HG02759 (cell line): ENCODE measurements at regions not wholly inside any gene's neighbourhood (a gene's known extent, or its start where the extent isn't known, plus 50 kb on each side); places are given as distances from the start of the nearest gene placed in this dataset.
A peak's percentile ranks its signal among the peaks of the same experiment; 100 is the strongest.

ENCODE experiments used
- ATAC-seq: cut with Tn5 transposase; IDR thresholded peaks from one replicate; pipeline ENCODE4 v1.9.1; 2021; ENCODE audit warnings: mild to moderate bottlenecking, moderate library complexity; ENCODE audit not compliant: unreplicated experiment

DNA sequence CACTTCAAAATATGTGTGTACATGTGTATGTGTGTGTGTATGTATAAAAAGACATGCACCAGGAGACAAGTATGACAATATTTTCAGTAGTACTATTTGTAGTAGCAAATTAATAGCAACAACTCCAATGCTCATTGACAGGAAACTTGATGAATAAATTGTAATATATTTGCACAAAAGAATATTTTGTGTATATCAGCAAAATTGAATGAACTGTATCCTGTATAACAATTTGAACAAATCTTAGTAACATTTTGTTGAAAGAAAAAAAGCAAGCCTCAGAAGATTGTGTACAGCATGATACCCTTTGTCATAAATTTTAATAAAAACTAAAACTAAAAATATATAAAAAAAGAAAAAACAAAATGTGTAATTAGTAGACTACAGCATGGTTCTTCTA, 1367.3 kb upstream of the TMEFF2 start:
- ATAC-seq = no peak

DNA sequence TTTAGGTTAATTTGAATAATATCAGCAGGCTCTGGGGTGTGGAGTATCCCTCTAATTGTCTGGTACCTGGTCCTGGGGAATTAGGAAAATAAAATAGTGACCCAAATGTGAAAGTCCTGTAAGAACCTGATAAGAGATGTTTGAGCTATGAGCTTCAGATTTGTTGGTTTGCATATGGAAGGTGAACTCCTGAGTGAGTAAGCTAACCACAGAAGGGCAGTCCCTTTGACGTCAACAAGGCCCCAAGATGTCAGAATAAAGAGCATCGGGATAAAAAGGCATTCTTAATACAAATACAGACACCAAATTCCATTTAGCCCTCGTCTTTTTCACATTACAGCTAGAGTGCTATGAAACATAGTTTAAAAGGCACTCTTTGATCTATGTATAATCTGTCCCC, 1366.3 kb upstream of the TMEFF2 start:
- peak; percentile 53 for ATAC-seq

DNA sequence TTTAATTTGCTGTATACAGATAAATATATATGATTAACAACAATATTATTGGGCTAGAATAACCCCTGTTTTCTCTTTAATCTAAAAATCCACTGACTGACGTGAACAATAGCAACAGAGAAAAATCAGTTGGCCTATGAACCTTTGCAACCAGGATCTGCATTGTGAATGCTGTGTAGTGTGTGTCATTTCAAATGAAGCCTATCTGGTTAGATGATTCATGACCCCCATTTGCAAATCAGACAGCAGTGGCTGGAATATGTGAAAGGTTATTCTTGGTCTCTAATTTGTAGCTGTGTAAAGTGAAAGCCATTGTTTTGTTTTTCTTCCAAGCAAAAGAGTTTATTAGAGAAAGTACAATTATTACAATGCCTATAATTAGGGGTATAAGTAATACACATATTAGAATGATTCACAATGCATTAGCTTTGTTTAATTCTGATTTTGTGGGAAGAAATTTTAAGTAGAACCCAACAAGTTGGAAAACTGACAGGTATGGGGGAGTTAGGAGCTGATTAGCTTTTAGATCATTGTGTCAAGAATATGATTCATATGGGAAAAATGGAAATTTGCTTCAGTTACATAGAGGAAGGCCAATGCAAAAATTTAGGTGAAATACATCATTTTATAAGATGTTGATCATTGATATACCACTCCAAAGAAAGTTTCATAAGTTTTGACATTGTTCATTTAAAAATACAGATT, 1362.2 kb upstream of the TMEFF2 start:
- no peak for ATAC-seq

DNA sequence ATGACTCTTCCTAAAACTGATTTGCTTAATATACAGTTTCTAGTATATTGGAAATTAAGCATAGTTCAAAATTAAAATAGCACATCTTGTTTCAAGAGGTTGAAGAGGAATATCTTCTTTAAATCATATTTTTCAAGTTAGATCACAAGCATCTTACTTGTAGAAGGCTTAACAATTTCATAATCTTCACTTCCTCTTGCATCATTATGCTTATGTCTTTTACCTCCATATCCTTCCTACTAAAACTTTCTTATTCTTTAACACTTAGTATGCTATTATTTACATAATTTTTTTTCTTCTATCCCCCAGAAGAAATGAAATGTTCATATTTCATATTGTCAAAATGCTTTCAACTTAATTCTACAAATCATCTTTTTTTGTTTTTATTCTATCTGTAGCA, 1354.9 kb upstream of the TMEFF2 start:
- no peak for ATAC-seq

DNA sequence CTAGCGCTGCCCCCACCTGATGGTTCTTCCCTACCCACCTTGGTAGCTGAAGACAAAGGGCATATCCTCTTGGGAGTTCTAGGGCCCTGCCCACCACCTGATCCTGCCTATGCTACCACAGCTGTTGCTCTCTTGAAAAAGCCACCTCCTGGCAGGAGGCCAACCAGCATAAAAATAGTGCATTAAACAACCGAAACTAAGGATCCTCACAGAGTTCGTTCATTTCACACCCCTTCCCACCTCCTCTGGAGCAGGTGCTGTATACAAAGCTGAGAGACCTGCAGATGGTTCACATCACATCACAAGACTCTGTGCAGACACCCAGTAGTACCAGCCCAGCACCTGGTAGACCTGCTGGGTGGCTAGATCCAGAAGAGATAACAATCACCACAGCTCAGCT, 1348.0 kb upstream of the TMEFF2 start:
- ATAC-seq = peak; percentile 59

DNA sequence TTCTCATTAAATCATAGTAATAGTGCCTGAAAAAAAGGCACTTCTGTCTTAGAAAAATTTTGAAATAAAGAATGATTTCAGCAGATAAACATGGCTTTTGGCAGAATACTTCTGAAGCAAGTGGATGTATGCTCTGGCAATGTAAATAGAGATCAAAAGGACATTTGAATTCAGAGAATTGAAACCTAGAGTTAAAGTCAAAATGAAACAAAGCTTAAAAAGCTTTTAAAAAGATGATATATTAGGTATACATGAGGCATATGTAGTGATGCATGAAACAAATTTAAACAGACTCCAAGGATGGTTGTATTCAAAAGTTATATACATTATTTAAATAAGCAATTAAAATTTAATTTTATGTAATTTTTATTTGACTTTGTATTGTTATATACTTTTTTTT, 1344.5 kb upstream of the TMEFF2 start:
- ATAC-seq = peak; percentile 83

DNA sequence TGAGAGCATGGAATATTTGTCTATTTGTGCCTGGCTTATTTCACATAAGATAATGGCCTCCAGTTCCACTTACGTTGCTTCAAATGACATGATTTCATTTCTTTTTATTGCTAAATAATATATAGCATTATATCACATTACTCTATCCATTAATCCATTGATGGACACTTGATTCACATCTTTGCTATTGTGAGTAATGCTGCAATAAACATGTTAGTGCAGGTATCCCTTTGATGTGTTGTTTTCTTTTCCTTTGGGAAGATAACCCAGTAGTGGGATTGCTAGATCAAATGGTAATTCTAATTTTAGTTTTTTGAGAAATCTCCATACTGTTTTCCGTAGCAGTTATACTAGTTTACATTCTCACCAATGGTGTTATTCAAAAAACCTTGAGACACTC, 1343.3 kb upstream of the TMEFF2 start:
- ATAC-seq = no peak

DNA sequence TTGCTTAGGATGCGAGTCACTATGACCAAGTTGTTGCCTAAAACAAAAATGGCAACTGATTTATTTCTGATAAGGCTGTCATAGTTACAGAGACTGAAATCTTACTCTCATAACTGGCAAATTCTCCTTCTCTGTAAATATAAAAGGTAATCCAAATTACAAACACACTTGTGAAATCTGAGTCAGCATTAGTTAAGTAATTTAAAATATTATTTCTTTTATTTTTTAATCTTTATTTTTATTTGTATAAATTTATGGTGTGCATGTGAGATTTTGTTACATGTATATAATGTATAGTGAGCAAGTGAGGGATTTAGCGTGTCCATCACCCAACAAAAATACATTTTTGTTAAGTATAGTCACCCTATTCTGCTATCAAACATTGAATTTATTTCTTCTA, 1342.8 kb upstream of the TMEFF2 start:
- no peak for ATAC-seq

DNA sequence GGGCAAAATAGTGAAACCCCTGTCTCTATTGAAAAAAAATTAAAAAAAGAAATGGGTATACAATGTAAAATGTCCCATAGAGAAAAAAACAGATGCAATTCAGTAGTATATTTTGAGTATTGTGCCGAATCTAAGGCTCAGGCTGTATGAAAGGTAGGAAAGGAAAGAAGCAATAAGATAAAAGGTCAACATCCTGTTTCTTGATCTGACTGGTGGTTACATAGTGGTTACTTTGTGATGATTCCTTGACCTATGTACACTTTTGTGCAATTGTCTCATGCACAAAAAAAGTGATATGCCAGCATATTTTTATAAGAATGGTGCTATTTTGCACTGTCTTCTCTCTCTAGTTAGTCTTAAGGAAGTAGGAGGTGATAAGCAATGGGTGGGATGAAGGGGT, 1333.7 kb upstream of the TMEFF2 start:
- no peak for ATAC-seq

DNA sequence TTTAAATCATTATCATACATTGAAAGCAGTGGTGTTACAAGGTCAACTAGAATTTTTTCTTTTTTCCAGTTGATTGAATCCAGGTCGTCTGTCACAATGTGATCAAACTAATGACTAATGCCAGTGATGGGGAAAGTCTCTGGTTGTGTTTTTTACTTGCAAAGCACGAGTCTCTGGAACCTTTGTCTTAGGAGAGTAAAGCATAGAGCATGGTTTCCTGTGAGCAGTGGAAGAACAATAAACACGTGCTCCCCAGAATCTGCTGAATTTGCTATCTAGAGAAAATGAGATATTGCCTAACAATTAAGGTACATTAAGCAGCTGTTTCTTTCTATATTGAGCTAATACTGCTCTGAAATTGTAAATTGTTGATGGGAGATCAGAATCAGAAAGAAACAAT, 1332.4 kb upstream of the TMEFF2 start:
- ATAC-seq = no peak

DNA sequence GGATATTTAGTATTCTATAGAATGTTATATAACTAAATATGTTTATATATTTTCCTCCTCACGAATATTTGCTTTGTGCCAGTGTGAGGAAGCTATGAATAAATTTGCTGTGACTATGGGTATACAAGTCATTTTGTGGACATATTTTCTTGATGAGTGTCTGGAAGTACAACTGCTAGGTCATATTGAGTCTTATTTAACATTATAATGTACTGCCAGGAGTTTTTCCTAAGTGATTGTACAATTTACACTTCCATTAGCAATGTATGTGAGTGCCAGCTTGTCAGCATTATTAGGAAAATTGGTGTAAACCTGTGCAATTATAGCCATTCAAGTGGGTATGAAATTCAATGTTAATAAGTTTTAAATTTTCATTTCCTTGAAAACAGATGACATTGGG, 1328.9 kb upstream of the TMEFF2 start:
- no peak for ATAC-seq

DNA sequence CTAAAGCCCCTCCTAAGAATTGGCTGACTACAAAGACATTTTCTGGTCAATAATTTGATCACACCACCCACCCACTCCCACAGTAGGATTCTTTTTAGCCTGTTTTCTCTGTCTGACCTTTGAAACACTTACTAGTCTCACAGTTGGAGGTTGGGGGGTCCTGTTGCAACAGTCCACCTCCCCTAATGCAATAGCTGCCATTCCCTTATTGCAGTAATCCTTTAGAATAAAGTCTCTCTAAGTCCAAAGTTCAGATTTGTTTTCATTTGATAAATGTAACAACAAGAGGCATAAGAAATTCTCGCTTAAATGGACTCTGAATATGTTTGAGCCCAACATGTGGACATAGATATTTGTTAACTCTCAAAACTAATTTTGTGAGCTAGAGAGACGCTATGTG, 1326.8 kb upstream of the TMEFF2 start:
- ATAC-seq = no peak

DNA sequence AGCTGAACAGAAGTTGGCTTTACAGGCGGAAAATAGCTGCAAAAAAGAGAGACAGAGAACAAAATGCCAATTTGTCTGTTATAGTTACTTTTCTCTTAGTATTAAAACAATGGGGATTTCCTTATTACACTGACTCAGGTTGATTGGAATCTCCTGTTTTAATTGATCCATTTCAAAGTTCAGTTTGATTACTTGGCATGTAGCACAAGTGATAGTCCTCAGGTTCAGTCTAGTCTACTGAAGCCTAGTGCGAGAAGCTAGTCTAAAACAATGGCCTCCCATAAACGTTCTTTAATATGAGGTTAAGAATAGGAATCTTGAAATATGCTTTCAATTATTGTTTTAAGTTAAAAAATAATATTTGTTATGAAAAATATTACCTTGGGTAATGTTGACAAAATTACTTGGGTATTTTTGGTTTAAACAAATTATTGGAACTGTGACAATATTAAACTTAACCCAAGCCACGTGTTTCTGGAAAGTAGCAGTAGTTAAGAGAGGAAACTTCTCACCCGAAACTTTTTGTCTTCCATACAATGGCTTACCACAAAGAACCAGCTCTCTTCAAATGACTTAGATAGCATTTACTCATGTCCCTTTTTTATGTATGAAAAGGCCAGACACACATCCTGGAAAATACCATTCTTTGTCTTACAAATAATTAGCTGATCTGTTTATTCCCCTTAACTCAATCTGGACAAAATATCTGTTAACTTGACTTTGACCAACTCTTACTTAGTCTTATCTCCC, 1326.2 kb upstream of the TMEFF2 start:
- no peak for ATAC-seq

DNA sequence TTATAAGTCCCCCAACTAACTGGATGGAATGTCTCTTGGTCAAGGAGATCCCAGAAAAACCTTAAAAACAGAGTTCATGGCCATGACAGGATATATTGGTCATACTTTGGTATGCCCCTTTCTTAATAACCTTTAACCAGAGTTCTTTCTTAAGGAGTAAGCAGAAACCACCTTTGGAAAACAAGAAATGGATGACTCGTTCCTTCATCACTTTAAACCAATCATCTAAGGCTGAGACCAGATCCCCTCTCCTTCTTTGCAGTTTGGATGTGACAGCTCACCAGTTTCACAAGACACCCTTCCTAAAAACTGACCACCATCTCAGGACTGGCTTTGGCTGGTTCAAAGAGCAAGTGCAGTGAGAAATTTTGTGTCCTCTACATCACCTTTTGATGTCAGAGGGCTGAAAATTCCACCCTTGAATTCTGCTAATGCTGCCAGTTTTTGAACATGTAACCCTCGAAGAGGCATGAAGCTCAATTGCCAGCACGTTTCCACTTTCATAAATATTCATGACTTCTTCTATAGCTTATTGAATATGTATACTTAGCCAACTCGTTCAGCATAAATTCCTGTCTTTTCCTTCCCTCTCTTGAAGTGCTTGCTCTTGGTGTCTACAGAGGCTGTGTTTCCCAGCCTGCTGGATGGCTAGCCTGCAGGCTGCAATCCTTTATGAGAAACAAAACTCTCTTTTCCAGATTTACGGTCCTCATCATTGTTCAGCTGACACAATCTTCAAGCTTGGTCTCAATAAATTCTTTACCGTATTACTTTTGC, 1323.5 kb upstream of the TMEFF2 start:
- no peak for ATAC-seq

DNA sequence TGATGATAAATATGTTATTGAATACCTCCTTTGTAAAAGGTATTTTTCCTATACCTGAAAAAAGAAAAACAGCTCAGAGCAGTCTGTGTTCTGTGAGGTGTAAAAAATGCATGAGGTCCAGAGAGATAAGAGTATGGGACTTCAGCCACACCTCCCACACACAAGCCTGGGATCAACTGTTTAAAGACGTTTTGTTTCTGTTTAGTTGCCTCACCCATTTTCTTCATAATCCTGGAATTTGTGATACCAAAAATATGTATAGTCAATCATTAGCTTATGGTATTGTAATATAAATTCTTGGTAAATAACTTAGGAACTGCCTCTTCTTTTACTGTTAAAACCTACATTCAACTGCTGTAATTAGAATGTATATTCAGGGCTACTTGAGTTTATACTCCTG, 1322.9 kb upstream of the TMEFF2 start:
- ATAC-seq = no peak

DNA sequence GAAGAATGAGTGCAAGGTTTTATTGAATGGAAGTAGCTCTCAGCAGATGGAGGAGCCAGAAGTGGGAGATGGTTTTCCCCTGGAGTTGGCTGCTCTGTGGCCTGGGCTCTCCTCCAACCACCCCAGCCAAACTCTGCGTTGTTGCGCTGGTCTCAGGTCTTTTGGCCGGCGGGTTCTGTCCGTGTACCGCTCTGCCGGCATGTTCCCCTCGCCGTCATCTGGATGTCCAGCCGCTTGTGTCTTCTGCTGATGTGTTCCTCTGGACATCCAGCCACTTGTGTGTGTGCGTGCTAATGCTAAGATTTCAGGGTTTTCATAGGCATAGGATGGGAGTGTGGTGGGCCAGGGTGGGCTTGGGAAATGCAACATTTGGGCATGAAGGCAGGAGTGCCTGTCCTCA, 1311.3 kb upstream of the TMEFF2 start:
- ATAC-seq = no peak

DNA sequence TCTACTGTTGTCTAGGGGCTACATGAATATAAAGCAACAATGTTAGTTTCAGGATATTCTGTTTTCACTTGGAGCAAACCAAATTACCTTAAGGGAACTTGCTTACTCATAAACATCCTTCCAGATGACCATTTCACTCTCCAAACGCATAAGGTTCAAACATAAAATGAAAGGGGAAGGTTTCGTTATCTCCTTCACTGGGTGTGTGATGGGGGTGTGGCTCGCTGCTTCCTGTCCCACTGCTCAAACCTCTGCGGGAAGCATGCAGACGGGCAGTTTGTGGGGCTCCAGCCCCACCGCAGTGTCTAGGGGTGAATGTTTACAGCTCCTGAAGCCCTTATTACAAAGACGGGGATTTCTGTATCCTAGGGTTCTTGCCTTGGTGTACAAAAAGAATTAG, 1310.9 kb upstream of the TMEFF2 start:
- no peak for ATAC-seq

DNA sequence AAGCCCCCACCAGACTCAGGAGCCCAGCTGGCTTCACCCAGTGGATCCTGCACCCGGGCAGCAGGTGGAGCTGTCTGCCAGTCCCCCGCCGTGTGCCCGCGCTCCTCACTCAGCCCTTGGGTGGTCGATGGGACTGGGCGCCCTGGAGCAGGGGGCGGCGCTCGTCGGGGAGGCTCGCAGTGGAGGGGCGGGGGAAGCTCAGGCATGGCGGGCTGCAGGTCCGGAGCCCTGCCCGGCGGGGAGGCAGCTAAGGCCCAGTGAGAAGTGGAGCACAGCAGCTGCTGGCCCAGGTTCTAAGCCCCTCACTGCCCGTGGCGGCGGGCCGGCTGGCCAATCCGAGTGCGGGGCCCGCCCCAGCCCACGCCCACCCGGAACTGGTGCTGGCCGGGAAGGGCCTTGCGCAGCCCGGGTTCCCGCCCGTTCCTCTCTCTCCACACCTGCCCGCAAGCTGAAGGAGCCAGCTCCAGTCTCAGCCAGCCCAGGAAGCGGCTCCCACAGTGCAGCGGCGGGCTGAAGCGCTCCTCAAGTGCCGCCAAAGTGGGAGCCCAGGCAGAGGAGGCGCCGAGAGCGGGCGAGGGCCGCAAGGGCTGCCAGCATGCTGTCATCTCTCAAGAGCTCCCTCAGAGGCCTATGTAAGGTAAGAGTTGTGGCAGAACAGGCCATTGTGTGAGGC, 1307.8 kb upstream of the TMEFF2 start:
- ATAC-seq = no peak

DNA sequence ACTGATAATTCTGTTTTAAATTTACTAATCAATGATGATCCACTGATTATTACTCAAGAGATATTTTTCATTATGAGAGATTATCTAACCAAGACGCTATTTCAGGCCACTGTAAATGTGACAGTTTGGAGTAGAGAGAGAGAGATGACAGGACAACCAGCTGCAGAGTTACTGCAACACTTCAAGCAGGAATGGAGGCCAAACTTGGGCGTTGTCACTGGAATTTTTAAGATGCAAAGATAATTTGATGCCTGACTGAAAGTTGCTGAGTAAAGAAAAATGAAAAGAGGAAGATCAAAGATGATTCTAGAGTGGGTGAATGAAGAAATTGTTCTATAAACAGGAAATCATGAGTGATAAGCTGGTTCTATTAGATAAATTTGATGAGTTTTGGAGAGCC, 1302.1 kb upstream of the TMEFF2 start:
- no peak for ATAC-seq

DNA sequence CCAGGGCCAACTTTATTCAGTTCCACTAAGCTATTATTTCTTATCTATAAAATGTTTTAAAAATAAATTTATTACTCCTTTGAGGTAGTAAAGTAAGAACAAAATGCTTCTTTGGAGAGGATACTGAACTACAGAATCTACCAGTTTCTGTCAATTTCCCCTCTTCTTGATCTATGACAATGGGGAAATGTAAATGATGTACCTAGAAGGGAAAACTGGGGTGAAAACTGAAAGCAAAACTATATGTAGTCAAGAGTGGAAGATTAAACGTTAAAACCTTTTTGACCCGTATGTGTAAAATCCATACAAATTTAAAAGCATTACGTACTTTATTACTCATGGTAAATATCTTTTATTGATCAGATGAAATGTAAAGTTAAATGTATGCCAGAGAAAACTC, 1287.8 kb upstream of the TMEFF2 start:
- peak; percentile 68 for ATAC-seq

DNA sequence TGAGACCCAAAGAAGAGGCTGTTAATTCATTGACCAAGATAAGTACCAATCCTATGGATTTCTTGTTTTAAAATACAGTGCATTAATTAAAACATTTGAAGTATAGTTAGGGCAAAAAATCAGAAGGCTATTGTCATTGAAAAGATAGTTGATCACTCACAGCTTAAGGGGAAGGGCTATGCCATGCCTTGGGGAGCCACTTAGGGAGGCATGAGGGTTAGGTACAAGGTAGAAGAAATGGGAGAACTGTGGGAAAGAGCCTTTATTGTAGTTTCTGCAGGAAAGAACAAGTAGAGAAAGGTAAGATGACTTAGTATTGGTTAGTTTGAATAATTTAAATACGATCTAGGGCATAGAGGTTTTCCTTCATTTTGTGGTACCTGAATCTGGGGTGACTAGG, 1285.5 kb upstream of the TMEFF2 start:
- ATAC-seq = no peak
